K562 (cell line): ENCODE measurements at regions not wholly inside any gene's neighbourhood (a gene's known extent, or its start where the extent isn't known, plus 50 kb on each side); places are given as distances from the start of the nearest gene placed in this dataset.

Experiments used
- ATAC-seq: fragments of 200-7000 bp; cut with Tn5 transposase; 3 replicates; pipeline ENCODE4 v1.9.1; 2020; ENCODE audit warnings: moderate library complexity
- BruUV-seq: library from RNA; stranded (reverse); fragments of 400-500 nt; replicated peaks from 2 replicates; lab custom pipeline; 2021; lab: Mats Ljungman, UMichigan
- CTCF ChIA-PET: fragments of 300-600 bp; formaldehyde crosslinking; extraction: SDS; loops from one replicate; lab custom pipeline; 2021; ENCODE audit warnings: low intra/inter-chr PET ratio; lab: Yijun Ruan, JAX
- POLR2A ChIA-PET: fragments of 300-600, 350-650 bp; sonication (Branson Sonifier 250); formaldehyde crosslinking; extraction: SDS; loops from one replicate; lab custom pipeline; 2021; ENCODE audit warnings: antibody characterized with exemption, inconsistent platforms; lab: Yijun Ruan, JAX
- DNase-seq, 4 experiments: peaks; one replicate each; pipeline versions ENCODE4 v3.0.0 to v3.0.0-alpha.2; 2011 to 2018; ENCODE audit warnings: low spot score in 3 of 4, mixed read lengths in 3 of 4; ENCODE audit errors: extremely low read depth in 1 of 4
- FAIRE-seq: peaks from 2 replicates; lab custom pipeline; 2011; peaks lifted over from hg19 to GRCh38; lab: Jason Lieb, UNC
- H2AFZ ChIP-seq: 2 replicates; pipeline ENCODE4 v1.6.0; 2011; ENCODE audit warnings: low read depth, low read length, control low read depth, inconsistent platforms
- H3K27ac ChIP-seq: fragments of 200-600 bp; 3 replicates; pipeline ENCODE4 v1.8.0; 2011; ENCODE audit warnings: low read depth, mild to moderate bottlenecking, control low read depth, inconsistent platforms, low read length, moderate library complexity, mixed read lengths; ENCODE audit errors: extremely low read depth
- H3K27me3 ChIP-seq, 2 experiments: fragments of 300-600 bp in 1 of 2; 2 replicates in 1 of 2; 3 replicates in 1 of 2; pipeline versions ENCODE4 v1.6.0 to v1.8.0; 2011; ENCODE audit warnings: inconsistent platforms in 2 of 2, low read length in 2 of 2, mild to moderate bottlenecking in 1 of 2, mixed read lengths in 1 of 2, moderate library complexity in 1 of 2; ENCODE audit not compliant: control insufficient read depth in 2 of 2, insufficient read depth in 2 of 2
- H3K36me3 ChIP-seq: fragments of 300-600 bp; 3 replicates; pipeline ENCODE4 v1.8.0; 2011; ENCODE audit warnings: mild to moderate bottlenecking, low read length, inconsistent platforms; ENCODE audit not compliant: control insufficient read depth, insufficient read depth
- H3K4me1 ChIP-seq, 2 experiments: fragments of 200-600 bp in 1 of 2; replicated peaks in 1 of 2; 2 replicates in 1 of 2; 3 replicates in 1 of 2; pipeline versions ENCODE4 v1.5.1 to v1.8.0; 2011; ENCODE audit warnings: inconsistent platforms in 2 of 2, low read length in 2 of 2, mild to moderate bottlenecking in 1 of 2, mixed read lengths in 1 of 2, moderate library complexity in 1 of 2; ENCODE audit not compliant: control insufficient read depth in 2 of 2, insufficient read depth in 2 of 2
- H3K4me2 ChIP-seq: 2 replicates; pipeline ENCODE4 v1.6.1; 2011; ENCODE audit warnings: low read length, control low read depth, inconsistent platforms, mixed read lengths; ENCODE audit not compliant: insufficient read depth
- H3K4me3 ChIP-seq: fragments of 200-600 bp; sonication (generic), shearing (Covaris generic); 2 replicates; pipeline ENCODE4 v1.5.1; 2016; ENCODE audit warnings: control low read depth, inconsistent platforms
- H3K79me2 ChIP-seq: fragments of 200-600 bp; 3 replicates; pipeline ENCODE4 v1.8.0; 2011; ENCODE audit warnings: low read length, inconsistent platforms; ENCODE audit not compliant: control insufficient read depth, insufficient read depth
- H3K9ac ChIP-seq, 2 experiments: 2 replicates each; pipeline versions ENCODE4 v1.6.0 to v1.6.1; 2011; ENCODE audit warnings: low read depth in 2 of 2, low read length in 2 of 2, control low read depth in 1 of 2, inconsistent platforms in 1 of 2, mild to moderate bottlenecking in 1 of 2, mixed read lengths in 1 of 2; ENCODE audit not compliant: insufficient read depth in 1 of 2
- H3K9me1 ChIP-seq: one replicate; pipeline ENCODE4 v1.6.0; 2011; ENCODE audit warnings: inconsistent platforms, mild to moderate bottlenecking, low read length, moderate library complexity; ENCODE audit not compliant: control insufficient read depth, insufficient read depth
- H3K9me3 ChIP-seq: replicated peaks from 2 replicates; pipeline ENCODE4 v1.5.1; 2011; ENCODE audit warnings: low read depth, low read length, inconsistent platforms; ENCODE audit not compliant: control insufficient read depth, insufficient read depth
- H4K20me1 ChIP-seq: replicated peaks from 2 replicates; pipeline ENCODE4 v1.6.1; 2011; ENCODE audit warnings: low read length, inconsistent platforms, mixed read lengths; ENCODE audit not compliant: control insufficient read depth, insufficient read depth
- CHD1 ChIP-seq: fragments of 200-600 bp; sonication (generic); IDR thresholded peaks from one replicate; pipeline ENCODE4 v1.6.1; 2012; ENCODE audit warnings: mild to moderate bottlenecking, moderate library complexity, low read length, inconsistent platforms
- CXXC5 ChIP-seq: fragments of 250-450 bp; sonication (Bioruptor Pico); IDR thresholded peaks from 2 replicates; pipeline ENCODE4 v1.8.0; 2022; ENCODE audit warnings: inconsistent platforms, mild to moderate bottlenecking, moderate library complexity
- HDAC1 ChIP-seq, 2 experiments: fragments of 450-650 bp; IDR thresholded peaks; 2 replicates each; pipeline ENCODE4 v1.6.1; 2016 to 2017; ENCODE audit warnings: inconsistent platforms in 1 of 2, mild to moderate bottlenecking in 1 of 2, moderate library complexity in 1 of 2
- HDAC8 ChIP-seq: fragments of 450-650 bp; IDR thresholded peaks from 2 replicates; pipeline ENCODE4 v1.6.1; 2016; ENCODE audit warnings: mild to moderate bottlenecking, missing genetic modification characterization, moderate library complexity, missing compliant biosample characterization
- WGBS: fragments of 100-300 bp; shearing (Covaris generic); methylation state at CpG from one replicate; pipeline ENCODE4 v1.1.6; 2016; ENCODE audit warnings: low coverage, mixed read lengths; ENCODE audit not compliant: insufficient coverage; ENCODE audit errors: missing lambda C conversion rate; 5-methylcytosine and 5-hydroxymethylcytosine counted together
- in situ Hi-C: fragments of 300-500 bp; cut with MboI; formaldehyde crosslinking; loops from 4 replicates; pipeline ENCODE4 v1.15.0; 2018; ENCODE audit warnings: inconsistent platforms, mixed read lengths
- intact Hi-C: fragments of 100-400 bp; cut with micrococcal nuclease; formaldehyde crosslinking; loops from 2 replicates; pipeline ENCODE4 v1.14.2; 2022
- TF ChIP-seq, protein P1 (sequence below): fragments of 250-450 bp; sonication (Bioruptor Pico); IDR thresholded peaks from 2 replicates; pipeline ENCODE4 v1.5.0; 2022; ENCODE audit warnings: mild to moderate bottlenecking
- TF ChIP-seq, protein P2 (sequence below): fragments of 250-450 bp; sonication (Bioruptor Pico); IDR thresholded peaks from 2 replicates; pipeline ENCODE4 v1.5.0; 2021
- TF ChIP-seq, protein P3 (sequence below): fragments of 200-800 bp; sonication (Bioruptor generic); IDR thresholded peaks from 2 replicates; pipeline ENCODE4 v1.6.1; 2017; ENCODE audit warnings: missing genetic modification characterization, missing compliant biosample characterization

DNA sequence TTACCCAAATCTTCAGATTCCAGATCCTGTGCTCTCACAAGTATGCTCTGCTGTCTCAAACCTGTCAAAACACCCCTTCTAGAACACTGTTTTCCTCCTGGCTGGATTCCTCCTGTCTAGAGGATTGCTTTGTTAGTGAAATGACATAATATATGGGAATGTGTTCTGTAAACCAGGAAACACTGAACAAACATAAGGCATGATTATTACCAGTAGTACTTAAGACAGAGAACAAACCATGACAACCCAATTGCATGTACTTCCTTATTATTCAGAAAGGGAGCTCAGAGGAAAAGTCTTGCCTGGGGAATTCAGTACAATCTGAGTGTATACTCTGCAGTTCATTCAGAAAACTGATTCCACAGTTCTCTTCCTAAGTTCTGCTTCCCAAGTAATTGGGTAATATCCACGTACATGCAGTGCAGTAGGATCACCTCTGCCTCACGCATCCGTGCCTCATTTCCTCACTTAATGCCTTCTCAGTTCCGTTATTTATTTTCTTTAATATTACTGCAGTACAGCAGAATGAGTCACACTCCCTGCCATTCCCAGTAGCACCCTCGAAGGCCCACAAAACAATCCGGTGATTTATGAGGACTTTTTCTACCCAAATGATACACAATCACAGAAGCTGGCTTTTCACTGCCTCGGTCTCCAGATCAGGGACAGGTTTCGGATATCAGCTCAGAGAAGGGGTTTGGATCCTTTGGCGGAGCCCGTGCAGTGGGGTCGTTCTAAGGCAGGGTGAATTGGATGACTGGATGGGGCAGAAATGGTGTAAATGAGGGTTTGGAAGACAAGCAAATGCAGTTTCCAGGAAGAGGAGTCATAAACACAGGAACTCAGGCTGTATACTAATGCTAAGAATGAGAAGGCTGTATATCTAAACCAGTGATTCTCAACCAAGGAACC, 896.9 kb downstream of the KCNA4 start:
- intact Hi-C loops: no loop called here
- WGBS: 2% methylated on average over 11 of the region's 11 CpGs
- no peak overlapping the region for H3K4me3 ChIP-seq
- H3K4me2 ChIP-seq: no peak overlapping the region
- ATAC-seq (no peak), DNase-seq (no peak), FAIRE-seq (no peak)
- H3K9me1 ChIP-seq: no peaks in the 10 kb centered on the region
- TF ChIP-seq, protein P1, sequence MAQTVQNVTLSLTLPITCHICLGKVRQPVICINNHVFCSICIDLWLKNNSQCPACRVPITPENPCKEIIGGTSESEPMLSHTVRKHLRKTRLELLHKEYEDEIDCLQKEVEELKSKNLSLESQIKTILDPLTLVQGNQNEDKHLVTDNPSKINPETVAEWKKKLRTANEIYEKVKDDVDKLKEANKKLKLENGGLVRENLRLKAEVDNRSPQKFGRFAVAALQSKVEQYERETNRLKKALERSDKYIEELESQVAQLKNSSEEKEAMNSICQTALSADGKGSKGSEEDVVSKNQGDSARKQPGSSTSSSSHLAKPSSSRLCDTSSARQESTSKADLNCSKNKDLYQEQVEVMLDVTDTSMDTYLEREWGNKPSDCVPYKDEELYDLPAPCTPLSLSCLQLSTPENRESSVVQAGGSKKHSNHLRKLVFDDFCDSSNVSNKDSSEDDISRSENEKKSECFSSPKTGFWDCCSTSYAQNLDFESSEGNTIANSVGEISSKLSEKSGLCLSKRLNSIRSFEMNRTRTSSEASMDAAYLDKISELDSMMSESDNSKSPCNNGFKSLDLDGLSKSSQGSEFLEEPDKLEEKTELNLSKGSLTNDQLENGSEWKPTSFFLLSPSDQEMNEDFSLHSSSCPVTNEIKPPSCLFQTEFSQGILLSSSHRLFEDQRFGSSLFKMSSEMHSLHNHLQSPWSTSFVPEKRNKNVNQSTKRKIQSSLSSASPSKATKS: no peak
- TF ChIP-seq HDAC1 (IDR thresholded peaks at IDR 0.05): no peak
- TF ChIP-seq HDAC8 (tag): no peak
- TF ChIP-seq, protein P2, sequence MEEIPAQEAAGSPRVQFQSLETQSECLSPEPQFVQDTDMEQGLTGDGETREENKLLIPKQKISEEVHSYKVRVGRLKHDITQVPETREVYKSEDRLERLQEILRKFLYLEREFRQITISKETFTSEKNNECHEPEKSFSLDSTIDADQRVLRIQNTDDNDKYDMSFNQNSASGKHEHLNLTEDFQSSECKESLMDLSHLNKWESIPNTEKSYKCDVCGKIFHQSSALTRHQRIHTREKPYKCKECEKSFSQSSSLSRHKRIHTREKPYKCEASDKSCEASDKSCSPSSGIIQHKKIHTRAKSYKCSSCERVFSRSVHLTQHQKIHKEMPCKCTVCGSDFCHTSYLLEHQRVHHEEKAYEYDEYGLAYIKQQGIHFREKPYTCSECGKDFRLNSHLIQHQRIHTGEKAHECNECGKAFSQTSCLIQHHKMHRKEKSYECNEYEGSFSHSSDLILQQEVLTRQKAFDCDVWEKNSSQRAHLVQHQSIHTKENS (CRISPR knock-in tag): no peak
- TF ChIP-seq CHD1: no peak
- TF ChIP-seq CXXC5 (CRISPR knock-in tag): no peak
- TF ChIP-seq, protein P3, sequence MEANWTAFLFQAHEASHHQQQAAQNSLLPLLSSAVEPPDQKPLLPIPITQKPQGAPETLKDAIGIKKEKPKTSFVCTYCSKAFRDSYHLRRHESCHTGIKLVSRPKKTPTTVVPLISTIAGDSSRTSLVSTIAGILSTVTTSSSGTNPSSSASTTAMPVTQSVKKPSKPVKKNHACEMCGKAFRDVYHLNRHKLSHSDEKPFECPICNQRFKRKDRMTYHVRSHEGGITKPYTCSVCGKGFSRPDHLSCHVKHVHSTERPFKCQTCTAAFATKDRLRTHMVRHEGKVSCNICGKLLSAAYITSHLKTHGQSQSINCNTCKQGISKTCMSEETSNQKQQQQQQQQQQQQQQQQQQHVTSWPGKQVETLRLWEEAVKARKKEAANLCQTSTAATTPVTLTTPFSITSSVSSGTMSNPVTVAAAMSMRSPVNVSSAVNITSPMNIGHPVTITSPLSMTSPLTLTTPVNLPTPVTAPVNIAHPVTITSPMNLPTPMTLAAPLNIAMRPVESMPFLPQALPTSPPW (CRISPR knock-in tag): no peak
- H2AFZ ChIP-seq: no peak overlapping the region
- POLR2A ChIA-PET: no interaction called here
- CTCF ChIA-PET: no interaction called here
- no peak overlapping the region for H3K27ac ChIP-seq
- H3K9ac ChIP-seq: no peak overlapping the region
- no peaks in the 10 kb centered on the region for H3K9me3 ChIP-seq
- H3K4me1 ChIP-seq: no peaks in the 10 kb centered on the region
- no TSS peak for BruUV-seq
- no peaks in the 10 kb centered on the region for H3K27me3 ChIP-seq
- H3K79me2 ChIP-seq: no peaks in the 10 kb centered on the region
- in situ Hi-C loops: no loop called here
- H4K20me1 ChIP-seq: no peaks in the 10 kb centered on the region
- H3K36me3 ChIP-seq: no peaks in the 10 kb centered on the region
